PC-3 (cell line): ENCODE measurements at regions not wholly inside any gene's neighbourhood (a gene's known extent, or its start where the extent isn't known, plus 50 kb on each side); places are given as distances from the start of the nearest gene placed in this dataset.

Experiments used
- ATAC-seq: fragments of 200-7000 bp; cut with Tn5 transposase; 2 replicates; pipeline ENCODE4 v1.9.1; 2020; ENCODE audit warnings: mild to moderate bottlenecking, moderate library complexity
- BruUV-seq: library from RNA; stranded (reverse); fragments of 400-500 nt; replicated peaks from 2 replicates; lab custom pipeline; 2021; lab: Mats Ljungman, UMichigan
- CTCF ChIA-PET: fragments of 300-600 bp; sonication (Branson Sonifier 250); formaldehyde crosslinking; loops from one replicate; lab custom pipeline; 2022; ENCODE audit warnings: antibody characterized with exemption; lab: Charles Lee
- POLR2A ChIA-PET: fragments of 300-600 bp; sonication (Branson Sonifier 250); formaldehyde crosslinking; loops from one replicate; lab custom pipeline; 2022; ENCODE audit warnings: antibody characterized with exemption; ENCODE audit not compliant: unreplicated experiment; lab: Charles Lee
- DNase-seq: peaks from one replicate; pipeline ENCODE4 v3.0.0-alpha.2; 2015
- H2AFZ ChIP-seq: fragments of 300-600 bp; sonication (generic); 2 replicates; pipeline ENCODE4 v1.6.0; 2016; ENCODE audit warnings: antibody characterized with exemption, low read length
- H3F3A ChIP-seq: fragments of 300-600 bp; sonication (generic); one replicate; pipeline ENCODE4 v1.6.0; 2017; ENCODE audit warnings: antibody characterized with exemption, low read length, control low read depth, mild to moderate bottlenecking; ENCODE audit not compliant: unreplicated experiment
- H3K27ac ChIP-seq: fragments of 300-600 bp; sonication (generic); 2 replicates; pipeline ENCODE4 v1.5.1; 2016; ENCODE audit warnings: mild to moderate bottlenecking, low read length
- H3K27me3 ChIP-seq: fragments of 300-600 bp; sonication (generic); 2 replicates; pipeline ENCODE4 v1.6.1; 2016; ENCODE audit warnings: low read length, mixed read lengths
- H3K36me3 ChIP-seq: fragments of 300-600 bp; sonication (generic); 2 replicates; pipeline ENCODE4 v1.6.1; 2016; ENCODE audit warnings: low read depth, mixed run types, low read length, mixed read lengths
- H3K4me1 ChIP-seq: fragments of 300-600 bp; sonication (generic); 2 replicates; pipeline ENCODE4 v1.5.1; 2016; ENCODE audit warnings: low read length; ENCODE audit not compliant: insufficient read depth
- H3K4me2 ChIP-seq: fragments of 300-600 bp; sonication (generic); 2 replicates; pipeline ENCODE4 v1.6.0; 2016; ENCODE audit warnings: low read length
- H3K4me3 ChIP-seq: fragments of 300-600 bp; sonication (generic); 2 replicates; pipeline ENCODE4 v1.5.1; 2016; ENCODE audit warnings: mild to moderate bottlenecking, low read length, mixed read lengths
- H3K79me2 ChIP-seq: fragments of 300-600 bp; sonication (generic); 2 replicates; pipeline ENCODE4 v1.6.1; 2017; ENCODE audit warnings: low read length, mixed read lengths
- H3K9ac ChIP-seq: fragments of 300-600 bp; sonication (generic); 2 replicates; pipeline ENCODE4 v1.6.0; 2016; ENCODE audit warnings: mild to moderate bottlenecking, low read length
- H3K9me2 ChIP-seq: fragments of 300-600 bp; sonication (generic); replicated peaks from 2 replicates; pipeline ENCODE4 v1.6.1; 2016; ENCODE audit warnings: mixed run types, low read length, mixed read lengths
- H3K9me3 ChIP-seq: fragments of 300-600 bp; sonication (generic); 2 replicates; pipeline ENCODE4 v1.6.1; 2016; ENCODE audit warnings: low read length, mixed read lengths
- H4K20me1 ChIP-seq: fragments of 300-600 bp; sonication (generic); 2 replicates; pipeline ENCODE4 v1.6.1; 2016; ENCODE audit warnings: low read length, mixed read lengths
- EZH2 ChIP-seq: fragments of 300-600 bp; sonication (generic); IDR thresholded peaks from one replicate; pipeline ENCODE4 v1.6.1; 2017; ENCODE audit warnings: antibody characterized with exemption, mild to moderate bottlenecking, low read length; ENCODE audit not compliant: unreplicated experiment
- EZH2phosphoT487 ChIP-seq: fragments of 300-600 bp; sonication (generic); IDR thresholded peaks from 2 replicates; pipeline ENCODE4 v1.6.1; 2018; ENCODE audit warnings: mild to moderate bottlenecking, antibody characterized with exemption, low read length, borderline replicate concordance
- intact Hi-C: fragments of 100-400 bp; cut with micrococcal nuclease; formaldehyde crosslinking; loops from 2 replicates; pipeline ENCODE4 v1.9.0; 2023
- TF ChIP-seq, protein P1 (sequence below): fragments of 300-600 bp; sonication (generic); conservative IDR thresholded peaks from 2 replicates; pipeline ENCODE4 v1.5.1; 2017; ENCODE audit warnings: antibody characterized with exemption, low read depth, mild to moderate bottlenecking, low read length

DNA sequence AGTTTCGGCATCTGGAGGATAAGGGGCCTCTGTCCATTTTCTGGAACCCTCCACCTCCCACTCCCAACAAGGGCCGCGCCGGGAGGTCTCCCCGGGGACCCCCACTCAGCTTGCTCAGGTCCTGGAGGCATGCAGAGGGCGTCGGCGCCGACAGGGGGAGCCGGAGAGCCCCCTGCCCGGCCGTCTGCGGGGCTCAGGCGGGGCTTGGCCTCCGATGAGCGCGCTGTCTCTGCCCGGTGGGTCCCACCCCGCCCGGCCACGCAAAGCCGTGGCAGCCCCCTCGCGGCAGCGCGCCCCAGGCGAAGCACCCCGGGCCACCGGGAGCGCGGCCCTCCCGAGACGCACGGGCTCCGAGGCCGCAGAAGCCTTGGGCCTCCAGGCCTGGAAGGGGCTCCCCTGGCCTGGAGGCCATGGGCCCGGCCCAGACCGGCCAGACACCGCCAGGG, 149.7 kb upstream of the ZNF536 start:
- Histone ChIP-seq H4K20me1 (no peaks in the 10 kb centered on the region), H3F3A (no peaks in the 10 kb centered on the region), H3K9ac (no peak overlapping the region), H3K9me2 (no peaks in the 10 kb centered on the region), H3K4me2 (no peak overlapping the region), H3K27ac (no peak overlapping the region), H3K79me2 (no peaks in the 10 kb centered on the region), H2AFZ (no peak overlapping the region), H3K36me3 (no peaks in the 10 kb centered on the region), H3K4me3 (no peak overlapping the region), H3K4me1 (no peaks in the 10 kb centered on the region), H3K27me3 (peaks cover 30% of the 10 kb centered on the region), H3K9me3 (no peaks in the 10 kb centered on the region)
- ChIA-PET POLR2A (no interaction called here), CTCF (no interaction called here)
- intact Hi-C loops = no loop called here
- ATAC-seq = no peak
- TF ChIP-seq EZH2 = no peak
- TF ChIP-seq EZH2phosphoT487 = no peak
- TF ChIP-seq, protein P1, sequence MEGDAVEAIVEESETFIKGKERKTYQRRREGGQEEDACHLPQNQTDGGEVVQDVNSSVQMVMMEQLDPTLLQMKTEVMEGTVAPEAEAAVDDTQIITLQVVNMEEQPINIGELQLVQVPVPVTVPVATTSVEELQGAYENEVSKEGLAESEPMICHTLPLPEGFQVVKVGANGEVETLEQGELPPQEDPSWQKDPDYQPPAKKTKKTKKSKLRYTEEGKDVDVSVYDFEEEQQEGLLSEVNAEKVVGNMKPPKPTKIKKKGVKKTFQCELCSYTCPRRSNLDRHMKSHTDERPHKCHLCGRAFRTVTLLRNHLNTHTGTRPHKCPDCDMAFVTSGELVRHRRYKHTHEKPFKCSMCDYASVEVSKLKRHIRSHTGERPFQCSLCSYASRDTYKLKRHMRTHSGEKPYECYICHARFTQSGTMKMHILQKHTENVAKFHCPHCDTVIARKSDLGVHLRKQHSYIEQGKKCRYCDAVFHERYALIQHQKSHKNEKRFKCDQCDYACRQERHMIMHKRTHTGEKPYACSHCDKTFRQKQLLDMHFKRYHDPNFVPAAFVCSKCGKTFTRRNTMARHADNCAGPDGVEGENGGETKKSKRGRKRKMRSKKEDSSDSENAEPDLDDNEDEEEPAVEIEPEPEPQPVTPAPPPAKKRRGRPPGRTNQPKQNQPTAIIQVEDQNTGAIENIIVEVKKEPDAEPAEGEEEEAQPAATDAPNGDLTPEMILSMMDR = peak; percentile 41
- no peak for DNase-seq
- BruUV-seq = no TSS peak

DNA sequence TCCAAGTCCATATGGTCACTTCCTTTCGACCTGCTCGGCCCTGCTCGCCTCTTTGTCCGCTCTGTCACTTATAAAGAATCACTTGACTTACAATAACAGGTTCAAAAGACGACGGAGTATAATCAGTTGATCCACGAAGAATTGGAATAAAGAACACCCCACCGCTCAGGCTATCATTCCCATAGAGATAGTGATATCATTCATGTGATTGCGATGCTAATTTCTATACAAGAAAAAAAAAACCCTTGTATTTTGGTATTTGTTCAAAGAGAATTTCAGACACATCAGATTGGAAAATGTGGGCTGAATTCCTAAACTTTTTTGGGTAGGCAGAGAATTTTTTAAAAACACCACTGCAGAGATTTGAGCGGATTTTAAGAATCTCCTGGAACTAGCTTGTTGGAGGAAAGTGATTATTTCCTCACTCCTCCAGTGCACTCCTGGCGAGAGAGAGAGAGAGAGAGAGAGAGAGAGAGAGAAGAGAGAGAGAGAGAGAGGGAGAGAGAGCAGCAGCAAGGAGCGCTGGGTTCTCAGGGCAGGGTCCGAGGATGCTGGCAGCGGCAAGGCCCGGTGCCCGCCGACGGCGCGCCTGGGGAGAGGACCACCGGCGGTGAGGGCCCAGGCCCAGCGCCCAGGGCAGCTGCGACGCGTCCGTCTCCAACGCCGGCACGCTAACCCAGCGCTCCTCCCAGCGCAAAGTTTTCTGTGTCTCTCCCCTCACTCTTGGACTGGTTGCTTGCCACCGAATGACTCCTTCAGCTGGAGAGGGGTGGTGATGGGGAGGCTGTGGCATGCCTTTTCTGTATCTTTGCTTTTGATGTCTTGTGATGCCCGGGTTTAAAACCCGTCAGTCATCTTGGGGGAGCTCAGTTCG, 149.0 kb upstream of the ZNF536 start:
- ChIA-PET POLR2A (no interaction called here), CTCF (interaction anchor here (0.5 to 0.6 kb wide), 2 partner anchors 195 to 281 kb away, joined by 4 read pairs; partner anchors contain the start of gene URI1)
- no peak for TF ChIP-seq EZH2phosphoT487
- TF ChIP-seq, protein P1 = no peak
- TF ChIP-seq EZH2 = no peak
- Histone ChIP-seq H3K9ac (no peak overlapping the region), H3K9me3 (no peaks in the 10 kb centered on the region), H3K4me2 (no peak overlapping the region), H2AFZ (no peak overlapping the region), H3K36me3 (no peaks in the 10 kb centered on the region), H3K9me2 (no peaks in the 10 kb centered on the region), H3K79me2 (no peaks in the 10 kb centered on the region), H4K20me1 (no peaks in the 10 kb centered on the region), H3K4me1 (no peaks in the 10 kb centered on the region), H3F3A (no peaks in the 10 kb centered on the region), H3K4me3 (no peak overlapping the region), H3K27ac (no peak overlapping the region), H3K27me3 (peaks cover 30% of the 10 kb centered on the region)
- ATAC-seq = no peak
- DNase-seq = no peak
- BruUV-seq = no TSS peak
- intact Hi-C loops = no loop called here
